ENCODE measurements at regions not wholly inside any gene's neighbourhood (a gene's known extent, or its start where the extent isn't known, plus 50 kb on each side); places are given as distances from the start of the nearest gene placed in this dataset.

DNA sequence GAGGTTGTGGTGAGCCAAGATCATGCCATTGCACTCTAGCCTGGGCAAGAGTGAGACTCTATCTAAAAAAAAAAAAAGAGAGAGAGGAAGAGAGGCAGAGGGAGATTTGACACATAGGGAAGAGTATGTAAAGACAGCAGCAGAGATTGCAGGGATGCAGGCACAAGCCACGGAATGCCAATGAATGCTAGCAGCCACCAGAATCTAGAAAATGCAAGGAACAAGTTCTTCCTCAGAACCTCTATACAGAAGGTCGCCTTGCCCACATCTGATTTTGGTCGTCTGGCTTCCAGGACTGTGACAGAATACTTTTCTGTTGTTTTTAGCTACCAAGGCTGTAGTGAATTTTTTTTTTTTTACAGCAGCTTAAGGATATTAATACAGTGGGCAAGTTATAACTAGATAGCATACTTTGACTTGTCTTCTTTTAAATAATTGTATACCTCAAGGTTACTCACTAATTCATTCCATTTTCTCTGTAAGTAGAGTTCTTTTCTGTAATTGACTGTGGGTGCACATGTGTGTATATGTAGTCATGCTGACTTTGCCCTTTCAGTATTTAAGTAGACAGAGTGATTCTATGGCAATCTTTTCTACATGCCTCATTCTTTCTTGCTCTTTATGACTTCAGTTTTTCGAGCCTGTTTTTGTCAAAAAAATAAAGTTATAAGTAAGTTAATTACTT, 402.2 kb downstream of the GJA1 start:
- Histone ChIP-seq H3K9ac (ENCODE audit: low read depth, low read length, poor library complexity, severe bottlenecking) (no peak overlapping the region), H3K4me2 (ENCODE audit: low read depth, low read length, poor library complexity, severe bottlenecking) (no peak overlapping the region), H4K20me1 (ENCODE audit: insufficient read depth, low read length, poor library complexity, severe bottlenecking) (no peaks in the 10 kb centered on the region), H2AFZ (ENCODE audit: low read length) (no peak overlapping the region), H3K9me2 (replicated peaks; ENCODE audit: low read depth, low read length) (no peaks in the 10 kb centered on the region), H3K9me3 (ENCODE audit: insufficient read depth, low read depth, low read length) (no peaks in the 10 kb centered on the region), H3K4me1 (ENCODE audit: insufficient read depth, low read length, poor library complexity, severe bottlenecking) (peaks cover 10% of the 10 kb centered on the region), H3K79me2 (ENCODE audit: insufficient read depth, low read length) (no peaks in the 10 kb centered on the region), H3K36me3 (ENCODE audit: insufficient read depth, low read length) (no peaks in the 10 kb centered on the region), H3F3A (ENCODE audit: low read depth) (no peaks in the 10 kb centered on the region), H3K27me3 (ENCODE audit: insufficient read depth, low read length, poor library complexity, severe bottlenecking) (no peaks in the 10 kb centered on the region), H3K4me3 (ENCODE audit: low read length, poor library complexity, severe bottlenecking) (no peak overlapping the region)
- no peak for TF ChIP-seq CTCF (conservative IDR thresholded peaks at IDR 0.05; ENCODE audit: low read length)
- no peak for TF ChIP-seq EZH2phosphoT487 (IDR thresholded peaks at IDR 0.05; ENCODE audit: borderline replicate concordance)

DNA sequence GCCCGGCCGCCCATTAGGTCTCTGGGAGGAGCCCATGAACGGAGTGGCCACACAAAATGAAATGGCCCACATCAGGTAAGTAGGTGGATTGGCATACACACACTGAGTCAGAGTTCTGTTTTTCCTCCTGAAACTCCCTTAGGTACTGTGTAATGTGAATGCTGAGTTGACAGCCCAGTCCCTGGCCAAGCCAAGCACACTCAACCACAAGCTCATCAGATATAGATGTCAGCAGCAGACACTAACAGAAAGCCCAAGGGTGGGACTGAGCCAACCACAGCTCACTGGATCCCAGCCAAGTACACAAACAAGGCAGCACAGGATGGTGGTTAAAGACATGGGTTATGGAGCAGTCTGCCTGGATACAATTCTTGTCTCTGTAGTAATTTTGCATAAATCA, 403.4 kb downstream of the GJA1 start:
- no peaks in the 10 kb centered on the region for H3K9me2 ChIP-seq (replicated peaks; ENCODE audit: low read depth, low read length)
- H3K27me3 ChIP-seq (ENCODE audit: insufficient read depth, low read length, poor library complexity, severe bottlenecking) = no peaks in the 10 kb centered on the region
- H3K4me2 ChIP-seq (ENCODE audit: low read depth, low read length, poor library complexity, severe bottlenecking) = peak overlapping the region; percentile 10
- H3K9ac ChIP-seq (ENCODE audit: low read depth, low read length, poor library complexity, severe bottlenecking) = no peak overlapping the region
- peaks cover 10% of the 10 kb centered on the region for H3K4me1 ChIP-seq (ENCODE audit: insufficient read depth, low read length, poor library complexity, severe bottlenecking)
- TF ChIP-seq EZH2phosphoT487 (IDR thresholded peaks at IDR 0.05; ENCODE audit: borderline replicate concordance) (no peak), CTCF (conservative IDR thresholded peaks at IDR 0.05; ENCODE audit: low read length) (no peak)
- H3K9me3 ChIP-seq (ENCODE audit: insufficient read depth, low read depth, low read length) = no peaks in the 10 kb centered on the region
- no peaks in the 10 kb centered on the region for H3F3A ChIP-seq (ENCODE audit: low read depth)
- no peaks in the 10 kb centered on the region for H3K36me3 ChIP-seq (ENCODE audit: insufficient read depth, low read length)
- H3K79me2 ChIP-seq (ENCODE audit: insufficient read depth, low read length) = no peaks in the 10 kb centered on the region
- no peaks in the 10 kb centered on the region for H4K20me1 ChIP-seq (ENCODE audit: insufficient read depth, low read length, poor library complexity, severe bottlenecking)
- no peak overlapping the region for H3K4me3 ChIP-seq (ENCODE audit: low read length, poor library complexity, severe bottlenecking)
- no peak overlapping the region for H2AFZ ChIP-seq (ENCODE audit: low read length)

GRCh38 chr6:121839896-121840295, 404.4 kb downstream of the GJA1 start:
- no peaks in the 10 kb centered on the region for H3K36me3 ChIP-seq (ENCODE audit: insufficient read depth, low read length)
- no peaks in the 10 kb centered on the region for H3F3A ChIP-seq (ENCODE audit: low read depth)
- H3K4me1 ChIP-seq (ENCODE audit: insufficient read depth, low read length, poor library complexity, severe bottlenecking) = peaks cover 10% of the 10 kb centered on the region
- H2AFZ ChIP-seq (ENCODE audit: low read length) = no peak overlapping the region
- H3K4me2 ChIP-seq (ENCODE audit: low read depth, low read length, poor library complexity, severe bottlenecking) = no peak overlapping the region
- H3K79me2 ChIP-seq (ENCODE audit: insufficient read depth, low read length) = no peaks in the 10 kb centered on the region
- H3K9me2 ChIP-seq (replicated peaks; ENCODE audit: low read depth, low read length) = no peaks in the 10 kb centered on the region
- no peak overlapping the region for H3K9ac ChIP-seq (ENCODE audit: low read depth, low read length, poor library complexity, severe bottlenecking)
- H3K4me3 ChIP-seq (ENCODE audit: low read length, poor library complexity, severe bottlenecking) = no peak overlapping the region
- H3K9me3 ChIP-seq (ENCODE audit: insufficient read depth, low read depth, low read length) = no peaks in the 10 kb centered on the region
- H3K27me3 ChIP-seq (ENCODE audit: insufficient read depth, low read length, poor library complexity, severe bottlenecking) = no peaks in the 10 kb centered on the region
- no peaks in the 10 kb centered on the region for H4K20me1 ChIP-seq (ENCODE audit: insufficient read depth, low read length, poor library complexity, severe bottlenecking)
- TF ChIP-seq CTCF (conservative IDR thresholded peaks at IDR 0.05; ENCODE audit: low read length) (no peak), EZH2phosphoT487 (IDR thresholded peaks at IDR 0.05; ENCODE audit: borderline replicate concordance) (no peak)

Data from Loucy (cell line).